NCI-H187 treated with DMSO at 0.1 percent for 48 hours (cell line): ENCODE measurements at regions not wholly inside any gene's neighbourhood (a gene's known extent, or its start where the extent isn't known, plus 50 kb on each side); places are given as distances from the start of the nearest gene placed in this dataset.
"Not testable (repeated sequence)": the region's sequence is repeated elsewhere in the genome, so short reads cannot be mapped to it uniquely, and the experiment has no call there.

ENCODE experiments used
- DNase-seq: peaks from one replicate; lab custom pipeline; 2025; lab: John Stamatoyannopoulos, UW

DNA sequence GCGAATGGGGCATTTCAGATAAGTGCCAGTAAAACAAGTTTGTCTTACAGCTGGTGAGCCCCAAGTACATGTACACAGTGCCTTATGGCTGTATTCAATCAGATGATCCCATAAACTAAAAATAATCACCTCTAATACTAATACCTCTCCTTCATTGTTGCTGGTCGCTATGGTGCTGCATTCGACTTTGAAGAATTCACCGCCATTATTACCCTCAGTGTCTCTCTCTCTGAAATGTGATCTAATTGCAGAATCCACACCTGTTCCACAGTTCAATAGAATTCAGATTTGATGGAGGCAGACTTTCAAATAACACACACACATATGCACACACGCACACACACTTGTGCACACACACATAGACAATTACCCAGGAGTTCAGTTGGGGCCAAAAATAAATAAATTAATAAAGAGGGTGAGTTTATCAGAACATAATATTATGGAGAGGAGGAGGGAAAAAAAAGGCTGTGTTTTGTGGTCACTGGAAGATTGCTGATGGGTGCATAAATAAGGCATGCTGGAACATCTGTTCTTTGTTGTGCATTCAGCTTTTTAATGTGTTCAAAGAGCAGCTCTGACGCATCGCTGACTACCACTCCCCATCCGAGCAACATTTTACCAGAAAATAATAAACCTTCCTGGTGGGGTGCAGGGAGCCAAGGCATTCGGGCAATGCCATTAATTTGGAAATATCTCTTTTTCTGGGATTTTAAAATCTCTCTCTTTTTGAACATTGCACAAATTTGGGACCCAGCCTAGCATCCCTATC lies 235.7 kb downstream of the SATB1 start:
- peak; percentile 12 for DNase-seq

GRCh38 chr3:18188491-18188890 lies 236.6 kb downstream of the SATB1 start:
- no peak for DNase-seq

GRCh38 chr3:18185624-18186023 lies 239.5 kb downstream of the SATB1 start:
- DNase-seq, result no peak

DNA sequence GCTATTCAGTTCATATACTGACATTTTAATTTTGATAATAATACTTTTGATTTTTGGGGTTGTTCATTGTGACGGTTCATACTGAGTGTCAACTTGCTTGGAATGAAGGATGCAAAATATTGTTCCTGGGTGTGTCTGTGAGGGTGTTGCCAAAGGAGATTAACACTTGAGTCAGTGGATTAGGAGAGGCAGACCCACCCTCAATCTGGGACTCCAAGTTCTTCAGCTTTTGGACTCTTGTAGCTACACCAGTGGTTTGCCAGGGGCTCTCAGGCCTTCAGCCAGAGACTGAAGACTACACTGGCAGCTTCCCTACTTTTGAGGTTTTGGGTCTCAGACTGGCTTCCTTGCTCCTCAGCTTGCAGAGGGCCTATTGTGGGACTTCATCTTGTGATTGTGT lies 242.2 kb downstream of the SATB1 start:
- DNase-seq, result not testable (repeated sequence)

- no peak for DNase-seq
Observed at GRCh38 chr3:18179521-18179920, 245.6 kb downstream of the SATB1 start.

- no peak for DNase-seq
Observed at GRCh38 chr3:18177271-18177670, 247.9 kb downstream of the SATB1 start.

- DNase-seq, result not testable (repeated sequence)
Observed at GRCh38 chr3:18173891-18174290, 251.2 kb downstream of the SATB1 start.

DNA sequence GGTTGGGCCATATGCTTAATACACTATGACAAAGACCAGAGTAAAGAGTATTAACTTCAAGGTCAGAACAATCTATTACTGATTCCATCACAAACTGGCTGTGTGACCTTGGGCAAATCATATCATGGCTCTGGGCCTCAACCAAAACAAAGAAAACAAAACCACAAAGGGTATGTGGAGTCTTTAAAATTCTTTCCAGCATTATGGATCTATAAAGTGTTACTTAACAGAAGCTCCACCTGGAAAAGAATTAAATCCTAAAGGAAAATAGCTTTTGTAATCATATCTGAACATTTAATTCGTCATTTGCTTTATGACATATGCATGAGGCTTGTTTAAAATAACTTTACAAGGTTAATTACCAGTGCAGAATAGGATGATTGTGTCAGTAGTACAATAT lies 265.5 kb downstream of the SATB1 start:
- no peak for DNase-seq

DNA sequence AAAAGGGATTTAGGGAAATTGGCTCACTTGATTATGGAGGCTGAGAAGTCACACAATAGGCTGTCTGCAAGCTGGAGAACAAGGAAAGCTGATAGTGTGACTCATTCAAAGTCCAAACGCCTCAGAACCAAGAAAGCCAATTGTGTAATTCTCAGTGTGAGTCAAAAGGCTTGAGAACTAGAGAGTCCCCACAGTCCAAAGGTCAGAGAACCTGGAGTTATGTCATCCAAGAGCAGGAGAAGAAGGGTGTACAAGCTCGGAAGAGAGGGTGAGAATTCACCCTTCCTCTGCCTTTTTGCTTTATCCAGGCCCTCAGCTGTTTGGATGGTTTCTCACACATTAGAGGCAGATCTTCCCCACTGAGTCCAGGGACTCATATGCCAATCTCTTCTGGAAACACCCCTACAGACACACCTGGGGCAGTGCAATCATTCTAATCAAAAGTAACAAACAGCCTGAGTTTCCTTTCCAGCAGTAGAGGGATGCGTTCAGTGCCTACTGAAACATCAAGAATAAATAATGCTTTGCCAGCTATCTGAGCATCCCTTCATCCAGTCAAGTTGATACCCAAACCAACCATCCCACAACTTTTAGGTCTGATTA lies 271.5 kb downstream of the SATB1 start:
- no peak for DNase-seq

GRCh38 chr3:18151199-18151598 lies 273.9 kb downstream of the SATB1 start:
- DNase-seq, result no peak

DNA sequence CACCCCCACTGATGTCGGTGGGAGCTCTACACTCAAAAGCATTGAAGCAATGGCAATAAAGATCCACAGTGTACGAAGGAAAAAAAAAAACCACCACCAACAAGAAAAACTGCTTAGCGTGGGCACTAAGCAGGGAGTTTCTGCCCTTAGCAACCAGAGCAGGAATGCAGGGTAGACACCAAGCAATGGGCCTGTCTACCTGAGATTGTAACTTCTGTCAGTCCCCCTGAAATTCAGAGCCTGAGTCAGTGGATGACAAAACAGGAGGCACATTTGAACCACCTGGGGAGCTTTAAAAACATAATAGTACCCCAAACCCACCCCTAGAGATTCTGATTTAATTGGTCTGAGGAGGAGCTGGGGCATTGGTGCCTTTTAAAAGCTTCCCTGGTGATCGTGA lies 275.2 kb downstream of the SATB1 start:
- no peak for DNase-seq

DNA sequence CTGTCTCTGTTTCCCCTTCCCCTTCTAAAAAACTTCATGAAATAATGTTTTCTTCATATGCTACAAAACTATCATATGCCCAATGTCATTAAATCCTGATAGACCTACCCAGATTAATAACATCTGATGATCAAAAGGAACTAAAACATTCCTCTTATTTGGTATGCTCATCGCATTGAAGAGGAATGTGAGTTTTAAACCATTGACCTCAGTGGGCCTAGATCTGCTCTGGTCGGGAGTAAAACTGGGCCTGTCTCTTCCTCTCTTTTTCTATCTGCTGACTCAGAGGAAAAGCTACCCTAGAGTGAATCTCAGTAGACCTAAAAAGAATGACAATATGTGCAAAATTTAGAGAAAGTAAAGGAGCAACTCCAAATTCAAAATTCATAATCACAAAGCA lies 275.8 kb downstream of the SATB1 start:
- no peak for DNase-seq

DNA sequence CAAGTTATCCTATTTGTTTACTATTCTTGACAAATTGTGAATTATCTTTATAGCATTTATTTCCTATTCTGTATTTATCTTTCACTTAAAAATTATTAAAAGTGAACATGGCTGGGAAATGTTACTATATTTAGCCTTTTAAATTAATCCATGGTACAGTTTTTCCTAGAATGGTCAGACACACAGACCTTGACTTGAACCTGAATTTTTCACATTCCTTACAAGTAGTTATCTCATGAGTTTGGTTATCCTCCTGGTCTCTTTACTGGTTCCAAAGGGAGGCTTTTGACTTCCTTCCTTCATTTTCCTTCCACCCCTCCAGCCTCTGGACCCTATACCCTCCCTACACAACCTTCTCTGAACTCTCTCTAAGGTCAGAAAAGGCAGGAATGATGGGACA lies 280.6 kb downstream of the SATB1 start:
- no peak for DNase-seq

GRCh38 chr3:18143258-18143780 lies 281.8 kb downstream of the SATB1 start:
- no peak for DNase-seq

DNA sequence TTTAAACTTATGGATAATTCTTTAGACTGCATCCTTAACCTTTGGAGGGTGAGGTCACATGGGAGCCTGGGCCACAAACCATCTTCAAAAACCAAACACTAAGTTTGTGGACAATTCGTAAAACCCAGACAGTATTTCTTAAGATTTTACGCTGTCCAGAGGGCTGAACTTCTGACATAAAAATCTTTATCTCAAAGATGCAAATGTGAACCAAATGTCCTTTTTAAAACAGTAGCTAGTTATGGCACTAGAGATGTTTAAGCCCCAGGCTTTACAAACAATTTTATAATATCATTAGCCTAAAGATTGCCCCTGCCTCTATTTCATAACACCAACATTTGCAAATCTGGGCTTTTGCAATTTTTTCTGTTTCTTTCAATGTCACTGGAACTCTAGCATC lies 287.2 kb downstream of the SATB1 start:
- DNase-seq, result no peak

DNA sequence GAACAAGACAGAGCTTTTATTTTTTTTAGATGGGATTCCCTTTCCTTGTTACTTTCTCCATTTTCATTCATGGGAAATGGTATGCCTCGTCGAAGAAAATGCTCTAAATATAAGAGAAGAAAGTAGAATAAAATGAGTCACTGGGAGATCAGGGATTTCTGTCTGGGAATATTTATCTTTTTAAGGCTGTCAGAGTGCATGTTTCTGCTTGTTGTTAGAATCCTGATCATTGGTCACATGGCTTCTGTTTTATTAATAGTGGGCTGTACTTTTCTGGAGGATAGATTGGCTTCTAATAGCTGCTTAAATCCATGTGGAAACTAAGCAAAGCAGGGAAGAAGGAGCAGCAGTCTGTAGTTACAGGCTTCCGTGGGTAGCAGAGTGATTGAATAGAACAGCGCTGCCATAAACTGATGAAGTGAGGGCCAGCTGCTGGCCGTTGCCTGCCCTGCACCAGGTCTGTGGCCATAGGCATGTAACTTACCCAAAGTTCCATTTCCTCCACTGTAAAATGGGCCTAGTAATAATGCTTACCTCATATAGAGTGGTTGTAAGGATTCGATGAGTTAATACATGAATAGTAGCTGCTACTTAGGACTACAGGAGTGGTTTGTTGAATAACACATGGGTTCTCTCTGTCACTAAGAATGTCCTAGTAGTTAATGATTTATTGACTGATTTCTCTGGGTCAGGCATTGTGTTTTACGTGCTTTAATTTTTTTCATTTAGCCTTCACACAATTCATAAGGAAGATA lies 289.9 kb downstream of the SATB1 start:
- DNase-seq, result no peak

- no peak for DNase-seq
Observed at GRCh38 chr3:18134386-18135059, 290.6 kb downstream of the SATB1 start.

GRCh38 chr3:18132991-18133390 lies 292.1 kb downstream of the SATB1 start:
- DNase-seq, result no peak

- no peak for DNase-seq
Observed at GRCh38 chr3:18127859-18128681, 297.1 kb downstream of the SATB1 start.

DNA sequence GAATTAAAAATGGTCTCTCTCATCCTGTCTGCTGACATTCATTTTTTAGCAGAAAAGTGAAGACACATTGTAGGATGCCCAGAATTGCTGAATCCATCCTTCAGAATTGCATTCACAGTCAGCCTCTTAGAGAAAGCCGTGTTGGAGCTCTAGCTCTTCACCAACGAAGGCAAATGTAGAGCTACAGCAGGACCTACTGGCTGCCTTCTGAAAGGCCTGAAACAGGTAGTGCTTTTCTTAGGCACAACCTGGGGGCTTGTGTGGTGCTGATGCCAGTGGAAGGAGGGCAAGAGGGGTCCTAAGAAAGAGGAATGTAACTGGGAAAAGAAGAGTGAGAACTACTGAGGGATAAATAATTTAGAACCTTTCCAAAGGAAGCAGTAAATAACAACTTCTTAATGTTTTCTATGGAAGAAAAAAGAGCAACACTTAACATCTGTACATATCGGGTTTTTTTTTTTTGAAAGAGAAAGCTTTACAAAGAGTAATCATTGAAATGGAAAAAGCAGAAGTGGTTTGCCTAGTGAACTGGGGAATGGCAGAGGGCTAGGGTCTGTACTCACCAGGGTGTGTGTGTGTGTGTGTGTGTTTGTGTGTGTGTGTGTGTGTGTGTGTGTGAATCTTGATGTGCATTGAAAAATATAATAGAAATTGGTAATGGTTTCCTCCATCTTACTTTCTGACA lies 297.8 kb downstream of the SATB1 start:
- no peak for DNase-seq

GRCh38 chr3:18126772-18127171 lies 298.4 kb downstream of the SATB1 start:
- DNase-seq, result no peak
